Frontal cortex (tissue), 3 donors: ENCODE measurements at regions not wholly inside any gene's neighbourhood (a gene's known extent, or its start where the extent isn't known, plus 50 kb on each side); places are given as distances from the start of the nearest gene placed in this dataset.

ENCODE experiments used
- DNase-seq, 2 donors: peaks; one replicate each; pipeline ENCODE4 v3.0.0; 2012; ENCODE audit warnings: low spot score in 2 of 2
- FAIRE-seq: peaks from 2 replicates; lab custom pipeline; 2012; peaks lifted over from hg19 to GRCh38; lab: Jason Lieb, UNC
- donor health status: control.
- donor health status: control.
- donor health status: control.

- DNase-seq, result no peak
- FAIRE-seq, result no peak
Measured at GRCh38 chr15:100703032-100703578, 100.7 kb downstream of the ASB7 start.

- FAIRE-seq, result no peak
- no peak for DNase-seq
Measured at GRCh38 chr15:100703671-100704070, 101.3 kb downstream of the ASB7 start.

GRCh38 chr15:100704281-100705055, 102.1 kb downstream of the ASB7 start:
- no peak for FAIRE-seq
- DNase-seq, result no peak

- FAIRE-seq, result no peak
Measured at GRCh38 chr15:100705065-100705464, 102.7 kb downstream of the ASB7 start.

GRCh38 chr15:100705841-100706240, 103.5 kb downstream of the ASB7 start:
- DNase-seq (no peak), FAIRE-seq (no peak)

More at GRCh38 chr15:100705065-100705464, 102.7 kb downstream of the ASB7 start:
- DNase-seq, result no peak

- FAIRE-seq (no peak), DNase-seq (no peak)
Measured at GRCh38 chr15:100707229-100707628, 104.8 kb downstream of the ASB7 start.

- DNase-seq (no peak), FAIRE-seq (no peak)
Measured at GRCh38 chr15:100708916-100709315, 106.5 kb downstream of the ASB7 start.

- no peak for FAIRE-seq
- no peak for DNase-seq
Measured at GRCh38 chr15:100710222-100710621, 107.8 kb downstream of the ASB7 start.

- DNase-seq (no peak), FAIRE-seq (no peak)
Measured at GRCh38 chr15:100710744-100711515, 108.5 kb downstream of the ASB7 start.

GRCh38 chr15:100711516-100712021, 109.2 kb downstream of the ASB7 start:
- DNase-seq, result no peak
- FAIRE-seq, result no peak

GRCh38 chr15:100712226-100712625, 109.8 kb downstream of the ASB7 start:
- DNase-seq, result no peak
- no peak for FAIRE-seq

- FAIRE-seq, result no peak
Measured at GRCh38 chr15:100713163-100713867, 110.9 kb downstream of the ASB7 start.

GRCh38 chr15:100714034-100714748, 111.8 kb downstream of the ASB7 start:
- FAIRE-seq (no peak), DNase-seq (no peak)

More at GRCh38 chr15:100713163-100713867, 110.9 kb downstream of the ASB7 start:
- DNase-seq, result no peak

- FAIRE-seq, result no peak
Measured at GRCh38 chr15:100714749-100715342, 112.5 kb downstream of the ASB7 start.

GRCh38 chr15:100715571-100716455, 113.4 kb downstream of the ASB7 start:
- DNase-seq (no peak), FAIRE-seq (no peak)

More at GRCh38 chr15:100714749-100715342, 112.5 kb downstream of the ASB7 start:
- DNase-seq, result no peak

GRCh38 chr15:100716456-100717085, 114.2 kb downstream of the ASB7 start:
- DNase-seq (no peak), FAIRE-seq (no peak)

- FAIRE-seq (no peak), DNase-seq (no peak)
Measured at GRCh38 chr15:100717596-100717995, 115.2 kb downstream of the ASB7 start.
